ENCODE measurements at regions not wholly inside any gene's neighbourhood (a gene's known extent, or its start where the extent isn't known, plus 50 kb on each side); places are given as distances from the start of the nearest gene placed in this dataset.
A peak's percentile ranks its signal among the peaks of the same experiment; 100 is the strongest.
"Not testable (repeated sequence)": the region's sequence is repeated elsewhere in the genome, so short reads cannot be mapped to it uniquely, and the experiment has no call there.

GRCh38 chr10:81725851-81726250 is 149.1 kb upstream of the NRG3 start:
- Histone ChIP-seq H3K27ac (ENCODE audit: low read depth, low read length) (no peak overlapping the region), H3K4me3 (ENCODE audit: low read depth, low read length) (no peak overlapping the region), H3K27me3 (ENCODE audit: control insufficient read depth, insufficient read depth, low read length) (no peaks in the 10 kb centered on the region), H3K36me3 (ENCODE audit: control insufficient read depth, insufficient read depth, low read length) (no peaks in the 10 kb centered on the region), H3K4me1 (ENCODE audit: control insufficient read depth, insufficient read depth, low read length) (no peaks in the 10 kb centered on the region), H3K9me3 (ENCODE audit: control insufficient read depth, insufficient read depth, low read length) (no peaks in the 10 kb centered on the region)
- peak in 1 of 6 donors; percentile 38 for DNase-seq (ENCODE audit: low read depth in 4 of 6, low spot score in 6 of 6)
- WGBS (ENCODE audit: insufficient coverage), result no CpG with 5 or more reads among the region's 1 CpG

DNA sequence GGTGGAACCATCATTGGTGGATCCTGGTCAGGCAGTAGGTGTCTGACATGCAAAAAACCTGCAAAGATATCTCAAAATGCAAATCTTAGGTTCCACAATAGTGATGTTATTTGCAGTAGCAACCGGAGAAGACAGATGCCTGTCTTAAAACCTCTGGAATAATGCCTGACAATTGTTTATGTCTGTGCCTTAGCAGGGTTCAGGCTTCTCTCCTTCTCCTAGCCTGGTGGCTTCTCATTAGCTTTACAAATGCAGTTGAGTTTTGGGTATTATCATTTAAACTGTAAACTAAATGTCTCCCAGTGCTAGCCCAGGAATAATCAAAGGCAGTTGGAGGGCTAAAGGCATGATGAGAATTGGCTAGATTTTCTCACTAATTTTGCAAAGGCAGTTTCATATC is 146.3 kb upstream of the NRG3 start:
- Histone ChIP-seq H3K27ac (ENCODE audit: low read depth, low read length) (no peak overlapping the region), H3K9me3 (ENCODE audit: control insufficient read depth, insufficient read depth, low read length) (no peaks in the 10 kb centered on the region), H3K4me3 (ENCODE audit: low read depth, low read length) (no peak overlapping the region), H3K4me1 (ENCODE audit: control insufficient read depth, insufficient read depth, low read length) (no peaks in the 10 kb centered on the region), H3K27me3 (ENCODE audit: control insufficient read depth, insufficient read depth, low read length) (no peaks in the 10 kb centered on the region), H3K36me3 (ENCODE audit: control insufficient read depth, insufficient read depth, low read length) (no peaks in the 10 kb centered on the region)
- no CpG with 5 or more reads among the region's 1 CpG for WGBS (ENCODE audit: insufficient coverage)
- no peak for DNase-seq (ENCODE audit: low read depth in 4 of 6, low spot score in 6 of 6)

- Histone ChIP-seq H3K27me3 (ENCODE audit: control insufficient read depth, insufficient read depth, low read length) (no peaks in the 10 kb centered on the region), H3K36me3 (ENCODE audit: control insufficient read depth, insufficient read depth, low read length) (no peaks in the 10 kb centered on the region), H3K27ac (ENCODE audit: low read depth, low read length) (no peak overlapping the region), H3K4me3 (ENCODE audit: low read depth, low read length) (no peak overlapping the region), H3K4me1 (ENCODE audit: control insufficient read depth, insufficient read depth, low read length) (no peaks in the 10 kb centered on the region), H3K9me3 (ENCODE audit: control insufficient read depth, insufficient read depth, low read length) (no peaks in the 10 kb centered on the region)
- DNase-seq (ENCODE audit: low read depth in 4 of 6, low spot score in 6 of 6), result no peak
- WGBS (ENCODE audit: insufficient coverage), result no CpG with 5 or more reads among the region's 1 CpG
Observed at GRCh38 chr10:81730891-81731290, 144.1 kb upstream of the NRG3 start.

DNA sequence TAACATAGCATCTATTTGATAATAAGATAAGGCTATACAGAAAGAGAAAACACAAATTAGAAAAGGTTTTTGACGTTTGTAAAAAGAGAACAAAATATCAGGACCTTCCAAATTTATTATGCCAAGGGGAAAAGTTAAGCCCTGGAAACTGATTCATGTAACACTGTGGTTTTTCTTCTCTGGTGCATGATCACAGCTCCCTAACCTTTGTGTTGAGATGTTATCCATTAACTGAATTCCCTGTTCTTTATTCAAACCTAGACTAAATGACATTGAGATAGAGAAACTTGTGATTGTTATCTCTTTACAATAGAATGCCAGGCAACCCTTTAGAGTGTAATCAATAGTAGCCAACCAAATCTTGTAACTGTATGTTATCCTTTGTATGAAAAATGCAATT is 141.5 kb upstream of the NRG3 start:
- H3K36me3 ChIP-seq (ENCODE audit: control insufficient read depth, insufficient read depth, low read length), result no peaks in the 10 kb centered on the region
- H3K4me3 ChIP-seq (ENCODE audit: low read depth, low read length), result no peak overlapping the region
- no peak for DNase-seq (ENCODE audit: low read depth in 4 of 6, low spot score in 6 of 6)
- no CpG with 5 or more reads among the region's 1 CpG for WGBS (ENCODE audit: insufficient coverage)
- no peak overlapping the region for H3K27ac ChIP-seq (ENCODE audit: low read depth, low read length)
- no peaks in the 10 kb centered on the region for H3K4me1 ChIP-seq (ENCODE audit: control insufficient read depth, insufficient read depth, low read length)
- no peaks in the 10 kb centered on the region for H3K27me3 ChIP-seq (ENCODE audit: control insufficient read depth, insufficient read depth, low read length)
- no peaks in the 10 kb centered on the region for H3K9me3 ChIP-seq (ENCODE audit: control insufficient read depth, insufficient read depth, low read length)

DNA sequence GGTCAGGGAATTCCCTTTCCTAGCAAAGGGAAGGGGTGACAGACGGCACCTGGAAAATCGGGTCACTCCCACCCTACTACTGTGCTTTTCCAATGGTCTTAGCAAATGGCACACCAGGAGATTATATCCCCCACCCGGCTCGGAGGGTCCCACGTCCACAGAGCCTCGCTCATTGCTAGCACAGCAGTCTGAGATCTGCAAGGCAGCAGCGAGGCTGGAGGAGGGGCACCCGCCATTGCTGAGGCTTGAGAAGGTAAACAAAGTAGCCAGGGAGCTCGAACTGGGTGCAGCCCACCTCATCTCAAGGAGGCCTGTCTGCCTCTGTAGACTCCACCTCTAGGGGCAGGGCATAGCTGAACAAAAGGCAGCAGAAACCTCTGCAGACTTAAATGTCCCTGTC is 139.8 kb upstream of the NRG3 start:
- not testable (repeated sequence) for H3K4me3 ChIP-seq (ENCODE audit: low read depth, low read length); DNase-seq (ENCODE audit: low read depth in 4 of 6, low spot score in 6 of 6); H3K27me3 ChIP-seq (ENCODE audit: control insufficient read depth, insufficient read depth, low read length); H3K4me1 ChIP-seq (ENCODE audit: control insufficient read depth, insufficient read depth, low read length); H3K9me3 ChIP-seq (ENCODE audit: control insufficient read depth, insufficient read depth, low read length); H3K27ac ChIP-seq (ENCODE audit: low read depth, low read length); H3K36me3 ChIP-seq (ENCODE audit: control insufficient read depth, insufficient read depth, low read length)
- WGBS (ENCODE audit: insufficient coverage), result 92% methylated on average over 8 of the region's 9 CpGs

GRCh38 chr10:81759111-81759510 is 115.9 kb upstream of the NRG3 start:
- H3K27ac ChIP-seq (ENCODE audit: low read depth, low read length), result no peak overlapping the region
- WGBS (ENCODE audit: insufficient coverage), result no CpG with 5 or more reads among the region's 2 CpGs
- no peaks in the 10 kb centered on the region for H3K27me3 ChIP-seq (ENCODE audit: control insufficient read depth, insufficient read depth, low read length)
- H3K4me1 ChIP-seq (ENCODE audit: control insufficient read depth, insufficient read depth, low read length), result no peaks in the 10 kb centered on the region
- no peaks in the 10 kb centered on the region for H3K9me3 ChIP-seq (ENCODE audit: control insufficient read depth, insufficient read depth, low read length)
- H3K36me3 ChIP-seq (ENCODE audit: control insufficient read depth, insufficient read depth, low read length), result no peaks in the 10 kb centered on the region
- no peak overlapping the region for H3K4me3 ChIP-seq (ENCODE audit: low read depth, low read length)
- DNase-seq (ENCODE audit: low read depth in 4 of 6, low spot score in 6 of 6), result peak in 1 of 6 donors; percentile 51

GRCh38 chr10:81784111-81784597 is 90.8 kb upstream of the NRG3 start:
- no peaks in the 10 kb centered on the region for H3K4me1 ChIP-seq (ENCODE audit: control insufficient read depth, insufficient read depth, low read length)
- no peak for DNase-seq (ENCODE audit: low read depth in 4 of 6, low spot score in 6 of 6)
- no peak overlapping the region for H3K4me3 ChIP-seq (ENCODE audit: low read depth, low read length)
- H3K27ac ChIP-seq (ENCODE audit: low read depth, low read length), result no peak overlapping the region
- H3K27me3 ChIP-seq (ENCODE audit: control insufficient read depth, insufficient read depth, low read length), result no peaks in the 10 kb centered on the region
- no peaks in the 10 kb centered on the region for H3K36me3 ChIP-seq (ENCODE audit: control insufficient read depth, insufficient read depth, low read length)
- 95% methylated on average over 31 of the region's 31 CpGs for WGBS (ENCODE audit: insufficient coverage)
- H3K9me3 ChIP-seq (ENCODE audit: control insufficient read depth, insufficient read depth, low read length), result no peaks in the 10 kb centered on the region

- no peaks in the 10 kb centered on the region for H3K36me3 ChIP-seq (ENCODE audit: control insufficient read depth, insufficient read depth, low read length)
- H3K9me3 ChIP-seq (ENCODE audit: control insufficient read depth, insufficient read depth, low read length), result no peaks in the 10 kb centered on the region
- H3K27ac ChIP-seq (ENCODE audit: low read depth, low read length), result no peak overlapping the region
- no CpG with 5 or more reads among the region's 2 CpGs for WGBS (ENCODE audit: insufficient coverage)
- no peaks in the 10 kb centered on the region for H3K4me1 ChIP-seq (ENCODE audit: control insufficient read depth, insufficient read depth, low read length)
- no peak for DNase-seq (ENCODE audit: low read depth in 4 of 6, low spot score in 6 of 6)
- H3K27me3 ChIP-seq (ENCODE audit: control insufficient read depth, insufficient read depth, low read length), result no peaks in the 10 kb centered on the region
- no peak overlapping the region for H3K4me3 ChIP-seq (ENCODE audit: low read depth, low read length)
Observed at GRCh38 chr10:81792729-81793128, 82.3 kb upstream of the NRG3 start.

GRCh38 chr10:81806842-81807241 is 68.2 kb upstream of the NRG3 start:
- H3K4me1 ChIP-seq (ENCODE audit: control insufficient read depth, insufficient read depth, low read length), result no peaks in the 10 kb centered on the region
- H3K27ac ChIP-seq (ENCODE audit: low read depth, low read length), result no peak overlapping the region
- H3K27me3 ChIP-seq (ENCODE audit: control insufficient read depth, insufficient read depth, low read length), result no peaks in the 10 kb centered on the region
- H3K36me3 ChIP-seq (ENCODE audit: control insufficient read depth, insufficient read depth, low read length), result no peaks in the 10 kb centered on the region
- no peak for DNase-seq (ENCODE audit: low read depth in 4 of 6, low spot score in 6 of 6)
- no CpG with 5 or more reads among the region's 3 CpGs for WGBS (ENCODE audit: insufficient coverage)
- H3K4me3 ChIP-seq (ENCODE audit: low read depth, low read length), result no peak overlapping the region
- peaks cover 11% of the 10 kb centered on the region for H3K9me3 ChIP-seq (ENCODE audit: control insufficient read depth, insufficient read depth, low read length)

DNA sequence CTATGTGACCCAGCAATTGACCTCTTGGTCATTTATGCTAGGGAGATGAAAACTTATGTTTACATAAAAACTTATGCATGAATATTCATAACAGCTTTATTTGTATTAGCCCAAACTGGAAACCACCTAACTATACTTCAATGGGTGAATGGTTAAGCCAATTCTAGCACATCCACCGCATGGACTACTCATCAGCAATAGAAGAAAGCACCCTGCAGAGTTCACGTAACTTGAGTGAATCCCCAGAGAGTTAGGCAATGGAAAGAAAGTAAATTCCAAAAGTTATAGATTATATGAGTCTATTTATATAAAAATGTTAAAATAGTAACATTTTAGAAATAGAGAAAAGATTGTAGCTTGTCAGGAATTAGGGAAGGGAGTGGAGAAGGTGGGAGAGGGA is 60.2 kb upstream of the NRG3 start:
- DNase-seq (ENCODE audit: low read depth in 4 of 6, low spot score in 6 of 6), result no peak
- no peaks in the 10 kb centered on the region for H3K36me3 ChIP-seq (ENCODE audit: control insufficient read depth, insufficient read depth, low read length)
- no peaks in the 10 kb centered on the region for H3K27me3 ChIP-seq (ENCODE audit: control insufficient read depth, insufficient read depth, low read length)
- no CpG with 5 or more reads among the region's 2 CpGs for WGBS (ENCODE audit: insufficient coverage)
- H3K4me1 ChIP-seq (ENCODE audit: control insufficient read depth, insufficient read depth, low read length), result no peaks in the 10 kb centered on the region
- H3K27ac ChIP-seq (ENCODE audit: low read depth, low read length), result no peak overlapping the region
- no peak overlapping the region for H3K4me3 ChIP-seq (ENCODE audit: low read depth, low read length)
- H3K9me3 ChIP-seq (ENCODE audit: control insufficient read depth, insufficient read depth, low read length), result peaks cover 8% of the 10 kb centered on the region
